CMK (cell line): ENCODE measurements at regions not wholly inside any gene's neighbourhood (a gene's known extent, or its start where the extent isn't known, plus 50 kb on each side); places are given as distances from the start of the nearest gene placed in this dataset.

ENCODE experiments used
- DNase-seq: peaks from one replicate; pipeline ENCODE4 v3.0.0-alpha.2; 2010; ENCODE audit warnings: low read depth

DNA sequence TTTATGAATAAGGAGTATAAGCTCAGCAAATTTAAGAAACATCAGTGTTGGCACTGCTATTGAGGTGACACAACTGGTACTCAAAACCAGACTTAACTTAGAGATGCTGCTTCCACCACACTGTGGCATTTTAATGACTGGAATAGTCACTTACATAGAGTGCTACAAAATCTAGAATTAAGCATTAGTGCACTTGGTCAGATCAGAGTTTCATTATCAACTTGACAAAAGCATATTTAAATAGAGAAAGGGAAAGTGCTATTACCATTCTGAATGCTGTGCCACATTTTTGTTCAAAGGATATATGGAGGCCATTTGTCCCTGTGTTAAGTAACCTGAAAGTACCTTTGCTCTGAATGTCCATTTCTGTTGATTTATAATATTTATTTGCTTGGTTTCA lies 800.7 kb upstream of the ALCAM start:
- no peak for DNase-seq

DNA sequence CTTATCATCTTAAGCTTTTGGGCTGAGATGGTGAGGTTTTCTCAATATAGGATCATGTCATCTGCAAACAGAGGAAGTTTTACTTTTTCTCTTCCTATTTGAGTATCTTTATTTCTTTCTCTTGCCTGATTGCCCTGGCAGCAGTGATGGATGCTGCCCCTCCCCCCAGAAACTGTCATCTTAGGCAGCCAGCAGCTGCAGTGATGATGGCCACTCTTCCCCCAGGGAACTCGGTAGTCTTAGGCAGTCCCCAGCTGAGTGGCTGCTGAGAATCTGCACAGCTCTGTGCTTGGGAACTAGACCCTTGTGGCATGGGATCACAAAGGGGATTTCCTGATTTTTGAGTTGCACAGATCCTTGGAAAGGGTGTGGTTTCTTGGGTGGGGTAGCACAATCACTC lies 791.1 kb upstream of the ALCAM start:
- DNase-seq = no peak

DNA sequence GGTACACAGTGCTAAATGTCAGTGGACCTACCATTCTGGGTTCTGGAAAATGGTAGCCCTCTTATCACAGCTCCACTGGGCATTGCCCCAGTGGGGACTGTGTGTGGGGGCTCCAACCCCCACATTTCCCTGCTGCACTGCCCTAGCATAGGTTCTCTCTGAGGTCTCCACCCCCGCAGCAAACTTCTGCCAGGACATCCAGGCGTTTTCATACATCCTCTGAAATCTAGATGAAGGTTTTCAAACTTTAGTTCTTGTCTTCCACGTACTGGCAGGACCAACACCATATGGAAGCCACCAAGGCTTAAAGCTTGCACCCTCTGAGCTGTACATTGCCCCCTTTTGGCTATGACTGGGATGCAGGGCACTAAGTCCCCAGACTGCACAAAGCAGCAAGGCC lies 788.2 kb upstream of the ALCAM start:
- DNase-seq = no peak

DNA sequence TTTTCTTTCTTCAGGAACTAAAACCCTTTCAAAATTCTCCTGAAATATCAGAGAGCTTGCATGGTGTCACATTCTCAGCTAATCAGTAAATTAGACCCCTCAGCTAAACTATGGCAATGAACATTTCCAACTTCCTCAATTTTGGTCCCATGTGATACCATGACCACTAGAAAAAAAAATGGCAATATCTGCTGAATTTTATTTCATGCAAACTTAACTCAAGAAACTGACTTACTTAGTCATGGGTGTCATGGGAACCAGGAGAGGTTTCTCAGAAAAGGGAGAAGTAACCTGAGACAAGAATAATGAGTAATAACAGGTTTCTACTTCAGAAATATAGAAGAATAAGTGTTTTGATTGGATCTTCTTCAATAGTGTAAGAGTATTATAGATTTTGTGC lies 784.6 kb upstream of the ALCAM start:
- no peak for DNase-seq

DNA sequence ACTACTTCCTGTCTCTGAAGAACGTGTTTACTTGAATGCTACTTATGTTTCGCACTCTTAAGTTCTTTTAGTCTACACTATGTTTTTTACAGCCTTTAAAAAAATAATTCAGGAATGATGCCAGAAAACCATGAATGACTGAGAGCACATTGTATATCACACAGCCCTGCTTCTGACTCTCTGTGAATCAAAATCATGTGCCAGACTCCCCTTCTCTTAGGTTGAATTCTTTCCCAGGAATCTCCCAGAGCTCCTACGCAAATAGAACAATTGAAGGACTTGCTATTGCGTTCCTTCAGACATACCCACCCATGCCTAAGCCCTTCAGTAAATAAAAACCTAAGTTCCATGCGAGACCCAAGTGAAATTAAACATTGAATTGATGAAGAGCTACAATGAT lies 782.0 kb upstream of the ALCAM start:
- no peak for DNase-seq

DNA sequence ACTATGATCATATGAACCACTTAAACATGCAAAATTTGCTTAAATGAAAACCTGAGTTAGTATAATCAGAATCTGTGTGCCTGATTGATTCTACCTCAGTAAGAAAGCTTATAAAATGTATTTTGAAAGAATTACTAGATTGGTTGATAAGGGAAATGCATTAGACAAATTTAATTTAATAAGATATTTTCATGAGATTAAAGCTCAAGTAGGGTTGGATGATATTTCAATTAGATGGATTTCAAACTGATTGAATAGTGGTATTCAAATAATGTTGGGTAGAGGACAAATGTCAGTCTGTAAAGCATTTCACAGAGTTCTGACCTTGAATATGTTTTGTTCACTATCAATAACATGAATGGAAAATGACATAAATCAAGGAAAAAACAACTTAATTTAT lies 780.4 kb upstream of the ALCAM start:
- DNase-seq = no peak

DNA sequence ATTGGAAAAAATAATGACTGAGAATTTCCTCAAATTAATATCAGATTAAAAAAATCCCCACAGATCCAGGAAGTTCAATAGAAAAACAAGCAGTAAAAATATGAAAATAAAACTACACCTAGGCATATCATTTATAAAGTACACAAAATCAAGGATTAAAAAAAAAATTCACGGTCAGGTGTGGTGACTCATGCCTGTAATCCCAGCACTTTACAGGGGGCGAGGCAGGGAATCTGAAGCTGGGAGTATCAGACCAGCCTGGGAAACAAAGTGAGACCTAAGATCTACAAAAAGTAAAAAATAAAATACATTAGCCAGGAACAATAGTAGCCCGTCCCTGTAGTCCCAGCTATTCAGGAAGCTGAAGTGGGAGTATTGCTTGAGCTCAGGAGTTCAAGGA lies 778.3 kb upstream of the ALCAM start:
- DNase-seq = no peak

DNA sequence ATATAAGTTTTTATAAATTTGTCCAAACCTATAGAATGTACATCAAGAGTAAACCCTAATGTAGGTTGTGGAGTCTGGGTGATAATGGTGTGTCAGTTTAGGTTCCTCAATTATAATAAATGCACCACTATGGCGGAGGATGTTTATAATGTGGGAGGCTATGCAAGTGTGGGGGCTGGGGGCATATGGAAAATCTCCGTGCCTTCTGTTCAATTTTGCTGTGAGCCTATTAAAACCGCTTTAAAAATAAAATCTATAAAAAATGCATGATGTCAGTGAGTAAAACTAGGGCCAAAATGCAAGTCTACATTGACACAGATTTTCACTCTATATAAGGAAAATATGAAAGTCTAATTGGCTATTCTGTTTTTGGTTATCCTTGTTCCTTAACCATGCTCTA lies 774.9 kb upstream of the ALCAM start:
- DNase-seq = no peak

DNA sequence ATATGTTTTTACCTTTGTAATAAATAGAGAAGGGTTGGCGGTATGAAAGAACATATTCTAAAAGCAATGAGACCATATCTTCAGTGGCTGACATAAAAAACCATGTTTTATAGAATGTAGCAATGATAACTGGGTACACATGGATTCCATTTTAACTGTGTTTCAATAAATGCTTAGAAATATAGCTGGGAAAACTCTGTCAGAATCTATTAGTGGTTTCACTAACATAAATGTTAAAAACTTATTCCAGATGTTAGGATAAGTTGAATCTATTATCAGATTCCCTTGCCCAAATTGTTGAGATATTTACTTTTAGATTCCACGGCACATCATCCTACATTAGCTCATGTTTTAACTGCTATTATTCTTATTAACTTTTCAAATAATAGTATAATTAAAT lies 772.2 kb upstream of the ALCAM start:
- DNase-seq = no peak

DNA sequence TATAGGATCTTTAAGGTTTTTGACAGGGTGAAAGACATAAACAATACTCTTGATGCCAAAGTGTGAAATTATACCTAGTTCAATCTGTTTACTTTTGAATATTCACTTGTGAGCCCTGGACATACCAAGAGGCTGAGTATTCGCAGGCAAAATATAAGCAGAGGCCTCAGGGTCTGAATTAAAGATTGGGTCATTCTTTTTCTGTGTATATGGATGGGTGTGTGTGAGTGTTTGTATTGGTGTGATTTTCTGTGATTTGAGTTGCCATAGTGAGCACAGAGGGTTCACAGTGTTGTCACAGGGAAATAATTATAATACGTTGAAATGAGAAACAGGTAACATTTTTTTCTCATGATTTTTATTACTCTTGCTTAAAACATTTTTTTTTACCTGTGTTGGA lies 770.7 kb upstream of the ALCAM start:
- DNase-seq = no peak

DNA sequence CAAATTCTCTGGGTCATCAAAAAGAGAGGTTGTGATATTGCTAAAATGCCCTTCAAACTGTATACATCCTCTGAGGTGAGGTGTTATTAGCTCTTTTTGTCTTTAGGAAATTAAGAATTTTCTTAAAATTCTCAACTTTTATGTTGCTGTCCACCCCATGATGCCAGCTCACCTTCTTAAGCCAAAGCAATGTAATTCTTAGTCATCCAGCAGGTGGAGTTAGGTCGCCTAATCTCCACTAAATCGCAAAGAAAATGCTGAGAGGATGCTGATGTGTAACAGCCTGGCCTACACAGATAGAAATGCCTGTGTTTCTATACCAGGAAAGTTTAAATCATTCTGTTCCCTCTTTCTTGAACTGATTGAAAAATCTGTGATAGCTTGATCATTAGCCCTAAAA lies 770.2 kb upstream of the ALCAM start:
- DNase-seq = no peak

DNA sequence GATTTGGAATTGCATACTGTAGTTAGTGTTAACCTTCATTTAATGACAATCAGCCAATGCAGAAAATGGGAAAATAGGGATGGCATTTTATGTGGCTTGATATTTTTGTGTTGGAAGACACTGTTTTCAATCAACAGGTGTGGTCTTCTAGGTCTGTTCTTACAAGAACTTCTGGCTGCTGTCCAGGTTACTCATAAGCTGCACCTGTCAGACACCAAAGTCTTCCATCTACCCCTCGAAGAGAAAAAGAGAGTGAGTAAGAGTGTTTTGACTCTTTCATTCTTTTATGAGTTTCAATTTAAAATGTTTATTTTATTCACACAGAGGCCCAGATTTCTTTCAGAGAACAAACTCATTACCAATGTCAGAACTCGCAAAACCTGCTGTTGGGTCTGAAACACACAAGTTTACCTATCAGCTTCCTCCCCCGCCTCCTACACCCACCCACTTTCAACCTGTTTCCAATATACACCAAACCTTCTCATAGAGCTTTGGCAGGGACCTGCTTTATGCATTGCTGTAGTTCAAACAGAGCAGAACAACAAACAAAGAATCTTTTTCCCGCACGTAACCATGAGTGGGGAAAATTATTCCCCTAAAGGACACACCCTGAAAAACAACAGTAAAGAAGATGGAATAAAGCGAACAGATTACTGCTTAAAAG lies 767.7 kb upstream of the ALCAM start:
- no peak for DNase-seq

DNA sequence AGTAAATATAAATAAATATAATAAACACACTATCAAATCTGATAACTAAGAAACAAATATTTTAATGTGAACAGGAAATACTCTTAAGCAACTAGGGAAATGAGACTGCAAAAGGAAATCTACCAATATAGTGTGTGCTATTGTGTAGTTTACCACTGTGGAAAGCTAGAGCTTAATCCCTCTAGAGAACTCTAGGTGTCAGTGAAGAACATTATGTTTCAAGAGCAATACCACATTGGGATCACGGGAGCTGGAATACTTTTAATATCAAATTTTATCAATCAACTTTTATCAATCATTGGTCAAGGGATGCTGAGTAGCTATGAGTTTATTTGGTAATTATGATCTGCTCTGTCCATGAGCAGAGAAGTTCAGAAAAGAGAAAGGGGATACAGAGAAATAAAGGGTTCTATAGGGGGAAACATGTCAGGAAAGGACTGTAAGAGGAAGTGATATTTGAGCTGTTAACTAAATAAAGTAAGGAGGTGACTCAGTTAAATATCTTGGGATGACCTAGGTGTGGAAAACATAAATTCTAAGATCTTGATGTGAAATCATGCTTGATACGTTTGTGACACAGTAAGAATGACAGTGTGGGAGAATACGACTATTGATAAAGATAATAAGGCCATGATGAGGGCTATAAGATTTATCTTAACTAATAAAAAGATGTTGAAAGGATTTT lies 762.2 kb upstream of the ALCAM start:
- DNase-seq = no peak

DNA sequence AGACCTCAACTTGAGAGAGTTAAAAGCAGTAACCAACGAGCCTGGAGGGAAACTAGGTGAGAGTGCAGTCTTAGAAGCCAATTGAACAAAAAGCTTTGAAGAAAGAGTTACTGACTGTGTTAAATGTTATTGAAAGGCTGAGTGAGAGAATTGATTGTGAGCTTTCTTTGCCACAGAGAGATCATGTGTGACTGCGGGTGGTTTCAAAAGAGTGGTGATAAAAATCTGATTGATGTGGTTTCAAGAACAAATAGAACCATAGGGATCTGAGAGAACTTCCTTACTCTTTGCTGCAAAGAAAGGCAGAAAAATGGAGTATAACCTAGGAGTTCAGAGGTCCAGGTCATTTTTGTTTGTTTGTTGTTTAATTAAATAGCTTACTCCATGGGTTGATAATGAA lies 759.9 kb upstream of the ALCAM start:
- no peak for DNase-seq

DNA sequence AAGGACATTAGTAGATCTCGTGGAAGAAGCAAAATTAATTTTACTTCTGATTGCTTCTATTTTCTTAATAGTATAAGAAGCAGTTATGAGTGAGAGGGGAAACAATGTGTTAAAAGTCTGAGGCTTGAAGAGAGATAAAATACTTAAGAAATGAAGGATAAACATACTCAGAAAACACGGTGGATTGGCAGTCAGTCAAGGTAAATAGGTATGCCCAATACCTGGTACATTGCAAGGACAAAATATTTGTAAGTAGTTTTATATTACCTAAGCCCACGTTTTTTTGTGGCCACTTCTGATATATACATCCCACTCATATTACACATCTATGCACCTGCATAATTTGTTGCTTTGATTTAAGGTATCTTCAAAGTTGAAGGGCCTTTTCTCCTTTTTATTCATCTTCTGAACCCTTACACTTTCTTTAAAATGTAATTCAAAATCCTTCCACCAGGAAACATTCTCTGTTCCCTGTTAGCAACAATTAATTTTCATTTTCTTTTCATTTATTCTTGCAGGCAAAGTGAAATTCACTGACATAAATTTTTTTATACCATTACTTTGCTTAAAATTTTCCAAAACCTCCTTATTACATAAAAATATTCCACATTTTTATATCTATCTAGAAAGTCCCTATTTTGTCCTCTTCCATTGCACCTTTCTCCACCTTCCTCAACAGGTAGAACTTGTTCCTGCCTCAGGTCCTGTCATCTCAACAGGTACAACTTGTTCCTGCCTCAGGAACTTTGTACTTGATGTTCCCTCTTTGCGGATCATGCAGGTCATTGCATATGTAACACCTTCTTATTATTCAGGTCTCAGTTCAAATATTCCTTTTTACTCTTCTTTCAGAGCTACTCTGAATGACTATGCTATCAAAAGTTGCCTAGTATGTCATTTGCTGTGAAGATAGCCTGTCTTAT lies 755.7 kb upstream of the ALCAM start:
- no peak for DNase-seq

DNA sequence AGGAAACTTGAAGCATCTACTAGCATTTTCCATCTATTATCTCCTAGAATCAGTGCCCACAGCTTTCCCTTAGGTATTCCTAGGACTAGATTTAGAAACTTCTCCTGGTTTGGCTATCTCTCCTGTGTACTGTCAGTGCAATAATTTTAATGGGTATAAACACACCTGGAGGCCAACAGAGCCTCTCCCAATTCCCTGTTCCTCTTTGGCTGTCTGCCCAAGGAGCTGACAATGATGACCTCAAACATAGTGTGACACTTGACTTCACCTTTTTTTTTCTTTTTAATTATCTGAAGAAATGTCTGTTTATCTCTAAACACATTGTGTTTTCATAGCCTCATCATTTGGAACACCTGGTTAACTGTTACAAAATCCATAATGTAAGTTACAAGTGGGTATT lies 754.5 kb upstream of the ALCAM start:
- no peak for DNase-seq

DNA sequence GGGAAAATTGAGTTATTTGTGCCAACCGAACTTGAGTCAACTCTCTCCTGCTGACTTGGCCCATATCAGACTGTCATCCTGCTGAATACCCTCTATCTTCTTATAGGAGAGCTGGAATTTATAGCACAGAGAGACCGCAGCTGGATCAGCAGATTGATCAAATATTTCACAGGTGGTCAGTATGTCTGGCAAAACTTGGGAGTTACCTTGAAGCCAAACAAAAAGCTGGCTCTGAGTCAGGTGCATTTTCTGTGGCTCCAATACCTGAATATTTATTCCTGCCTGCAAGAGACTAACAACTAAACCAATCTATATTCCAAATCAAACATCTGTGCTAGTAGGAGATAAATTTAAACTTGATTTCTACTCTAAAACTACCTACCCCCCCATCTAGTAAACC lies 752.1 kb upstream of the ALCAM start:
- no peak for DNase-seq

DNA sequence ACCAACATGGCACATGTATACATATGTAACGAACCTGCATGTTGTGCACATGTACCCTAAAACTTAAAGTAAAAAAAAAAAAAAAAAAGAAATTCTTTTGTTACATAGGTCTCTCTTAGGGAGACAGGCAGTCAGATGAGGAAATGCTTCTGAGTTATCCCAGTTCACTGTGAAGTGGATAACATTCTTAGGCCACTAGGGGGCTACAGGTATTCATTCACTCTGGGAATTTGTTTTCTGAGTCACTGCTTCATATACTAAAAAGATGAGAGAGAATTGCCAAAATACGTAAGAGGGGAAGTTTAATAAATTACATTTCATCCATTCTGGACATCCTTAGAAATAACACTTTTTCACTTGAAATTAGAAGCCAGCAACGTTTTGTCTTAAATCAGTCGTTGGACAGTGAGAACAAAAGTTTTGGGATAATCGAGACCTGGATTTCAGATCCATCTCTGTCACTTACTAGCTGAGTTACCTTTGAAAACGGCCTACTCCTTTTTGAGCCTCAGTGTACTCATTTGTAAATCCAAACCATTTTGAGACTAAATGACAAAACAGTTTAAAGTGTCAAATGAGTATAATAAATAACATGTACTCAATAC lies 738.4 kb upstream of the ALCAM start:
- no peak for DNase-seq

DNA sequence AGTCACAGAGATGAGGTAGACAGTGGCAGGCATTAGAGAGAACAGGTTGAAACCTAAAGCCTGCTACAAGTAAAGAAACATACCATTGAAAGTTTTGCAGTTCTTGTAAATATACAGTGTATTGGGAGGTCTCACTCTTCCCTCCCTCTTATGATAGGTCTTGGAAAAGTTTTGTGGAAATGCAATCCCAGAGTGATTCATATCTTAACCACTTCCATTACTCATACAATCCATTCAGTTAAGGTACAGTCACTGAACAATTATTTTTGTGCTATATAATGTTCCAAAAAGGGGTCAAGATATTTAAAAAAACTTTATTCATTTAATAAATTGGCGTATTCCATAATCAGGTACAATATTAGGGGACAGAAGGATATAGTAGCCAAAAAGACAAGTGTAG lies 737.7 kb upstream of the ALCAM start:
- DNase-seq = no peak

DNA sequence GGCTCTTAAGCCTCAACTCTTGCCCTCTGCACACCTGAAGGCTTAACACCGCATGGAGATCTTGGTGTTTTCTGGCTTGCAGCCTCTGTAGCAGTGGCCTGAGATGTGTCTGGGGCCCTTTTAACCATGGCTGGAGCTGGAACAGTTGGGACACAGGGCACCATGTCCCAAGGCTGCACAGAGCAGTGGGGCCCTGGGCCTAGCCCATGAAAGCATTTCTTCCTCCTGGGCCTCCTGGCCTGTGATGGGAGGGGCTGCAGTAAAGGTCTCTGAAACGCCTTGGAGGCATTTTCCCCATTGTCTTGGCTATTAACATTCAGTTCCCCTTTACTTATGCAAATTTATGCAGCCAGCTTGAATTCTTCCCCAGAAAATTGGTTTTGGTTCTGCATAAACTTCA lies 735.5 kb upstream of the ALCAM start:
- DNase-seq = no peak

DNA sequence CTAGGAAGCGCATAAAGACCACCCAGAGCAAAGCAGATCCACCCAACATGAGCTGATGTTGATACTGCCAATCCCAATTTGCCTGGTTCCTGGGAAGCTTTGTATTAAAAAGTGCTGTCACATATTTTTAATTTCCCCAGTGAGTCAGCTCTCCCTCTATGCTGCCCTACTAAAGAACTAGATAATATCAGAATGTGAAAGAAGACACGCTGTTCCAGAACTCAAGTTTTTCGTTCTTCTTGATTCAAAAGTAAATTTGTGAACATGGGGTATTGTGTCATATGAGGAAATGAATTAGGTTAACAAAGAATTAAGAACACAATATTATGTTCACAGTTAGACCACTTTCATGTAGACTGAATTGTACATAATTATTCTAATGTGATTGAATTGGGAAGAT lies 734.2 kb upstream of the ALCAM start:
- no peak for DNase-seq

DNA sequence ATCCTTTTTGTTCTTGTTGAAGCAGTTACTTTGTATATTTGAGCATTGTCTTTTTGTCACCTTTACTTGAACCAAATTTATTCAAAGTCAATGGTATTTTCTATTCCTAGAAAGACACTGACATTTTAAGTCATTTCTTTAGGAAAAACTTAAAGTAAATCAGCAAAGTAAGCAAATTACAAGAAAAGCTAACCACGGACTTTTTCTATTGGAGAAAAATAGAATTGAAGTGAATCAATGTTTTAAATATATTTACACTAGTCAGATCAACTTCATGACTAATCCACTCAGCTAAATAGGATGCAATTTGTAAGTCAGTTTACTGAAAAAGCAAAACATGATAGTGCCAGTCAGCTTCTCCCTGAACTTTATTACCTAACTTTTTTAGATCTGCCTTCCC lies 733.8 kb upstream of the ALCAM start:
- no peak for DNase-seq
